ENCODE measurements at regions not wholly inside any gene's neighbourhood (a gene's known extent, or its start where the extent isn't known, plus 50 kb on each side); places are given as distances from the start of the nearest gene placed in this dataset.

GRCh38 chr1:98575955-98576354, 85.6 kb upstream of the SNX7 start:
- intact Hi-C loops (cut with DNase I) = no loop called here
- TF ChIP-seq POLR2A (IDR thresholded peaks at IDR 0.05) (no peak), CTCF (IDR thresholded peaks at IDR 0.05) (no peak)
- no peaks in the 10 kb centered on the region for H3K9me3 ChIP-seq (replicated peaks in 1 of 3)

DNA sequence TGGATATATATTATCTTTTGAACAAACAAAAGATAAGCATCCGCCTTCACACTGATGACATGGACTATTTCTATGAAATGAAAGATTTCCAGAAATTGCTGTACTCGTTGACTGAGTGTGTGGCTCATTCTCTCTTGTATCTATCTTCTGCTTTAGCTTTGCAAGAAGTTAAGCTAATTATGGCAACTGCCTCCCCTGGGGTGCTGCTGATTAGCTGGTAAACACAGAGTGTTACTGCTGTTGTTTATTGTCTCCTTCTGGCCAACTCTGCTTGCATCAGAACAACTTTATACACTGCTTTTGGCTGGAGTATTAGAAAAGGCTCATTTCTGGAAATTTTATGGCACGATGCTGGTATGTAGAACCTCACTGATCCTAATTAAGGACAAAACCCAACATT, 95.6 kb upstream of the SNX7 start:
- Histone ChIP-seq H3K9me3 (replicated peaks in 1 of 3) (no peaks in the 10 kb centered on the region), H3K27ac (no peak overlapping the region), H3K4me3 (no peak overlapping the region), H3K4me1 (replicated peaks in 1 of 2) (no peaks in the 10 kb centered on the region), H3K27me3 (no peaks in the 10 kb centered on the region), H3K36me3 (replicated peaks in 1 of 2) (no peaks in the 10 kb centered on the region)
- WGBS, 4 donors = 54 to 64% (median 57%) methylated on average over 3 of the region's 3 CpGs
- TF ChIP-seq POLR2A (IDR thresholded peaks at IDR 0.05) (no peak), CTCF (IDR thresholded peaks at IDR 0.05) (no peak)
- intact Hi-C loops (cut with DNase I) = no loop called here
- no peak for DNase-seq

More at GRCh38 chr1:98575955-98576354, 85.6 kb upstream of the SNX7 start:
- no peaks in the 10 kb centered on the region for H3K36me3 ChIP-seq (replicated peaks in 1 of 2)
- no peaks in the 10 kb centered on the region for H3K4me1 ChIP-seq (replicated peaks in 1 of 2)
- H3K27me3 ChIP-seq = no peaks in the 10 kb centered on the region
- no peak overlapping the region for H3K27ac ChIP-seq
- no peak overlapping the region for H3K4me3 ChIP-seq
- DNase-seq = no peak

DNA sequence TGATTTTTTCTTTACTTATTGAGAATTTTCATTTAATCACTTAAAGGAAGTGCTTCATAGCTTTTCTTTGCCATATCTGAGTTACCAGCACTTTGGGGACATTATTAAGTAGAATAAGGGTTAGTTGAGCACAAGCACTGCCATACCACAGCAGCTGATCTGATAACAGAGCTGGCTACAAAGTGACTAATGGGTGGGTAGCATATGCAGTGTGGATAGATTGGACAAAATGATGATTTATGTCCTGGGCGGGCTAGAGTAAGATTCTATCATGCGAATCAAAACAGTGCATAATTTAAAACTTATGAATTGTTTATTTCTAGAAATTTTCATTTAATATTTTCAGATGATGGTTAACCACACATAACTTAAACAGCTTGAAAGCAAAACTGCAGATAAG, 102.2 kb upstream of the SNX7 start:
- no peak overlapping the region for H3K4me3 ChIP-seq
- no peak for DNase-seq
- intact Hi-C loops (cut with DNase I) = no loop called here
- H3K27me3 ChIP-seq = no peaks in the 10 kb centered on the region
- WGBS, 4 donors = 78 to 84% (median 80%) methylated on average over 2 of the region's 2 CpGs
- no peaks in the 10 kb centered on the region for H3K4me1 ChIP-seq (replicated peaks in 1 of 2)
- H3K27ac ChIP-seq = no peak overlapping the region
- TF ChIP-seq POLR2A (IDR thresholded peaks at IDR 0.05) = no peak
- no peak for TF ChIP-seq CTCF (IDR thresholded peaks at IDR 0.05)
- H3K9me3 ChIP-seq (replicated peaks in 1 of 3) = no peaks in the 10 kb centered on the region
- no peaks in the 10 kb centered on the region for H3K36me3 ChIP-seq (replicated peaks in 1 of 2)

- Histone ChIP-seq H3K9me3 (replicated peaks in 1 of 3) (no peaks in the 10 kb centered on the region), H3K27me3 (no peaks in the 10 kb centered on the region), H3K36me3 (replicated peaks in 1 of 2) (no peaks in the 10 kb centered on the region), H3K4me3 (no peak overlapping the region), H3K4me1 (replicated peaks in 1 of 2) (no peaks in the 10 kb centered on the region), H3K27ac (no peak overlapping the region)
- intact Hi-C loops (cut with DNase I) = no loop called here
- DNase-seq = no peak
- WGBS, 4 donors = 48 to 51% (median 49%) methylated on average over 2 of the region's 2 CpGs
- TF ChIP-seq POLR2A (IDR thresholded peaks at IDR 0.05) (no peak), CTCF (IDR thresholded peaks at IDR 0.05) (no peak)
These were observed 103.6 kb upstream of the SNX7 start for GRCh38 chr1:98557895-98558294.

Data from adrenal gland (tissue), 9 donors.